A673 (cell line): ENCODE measurements at regions not wholly inside any gene's neighbourhood (a gene's known extent, or its start where the extent isn't known, plus 50 kb on each side); places are given as distances from the start of the nearest gene placed in this dataset.

Experiments
- BruUV-seq: library from RNA; stranded (reverse); fragments of 400-500 nt; replicated peaks from 2 replicates; lab custom pipeline; 2021; lab: Mats Ljungman, UMichigan
- CTCF ChIA-PET: fragments of 300-600 bp; sonication (Branson Sonifier 250); formaldehyde crosslinking; loops from one replicate; lab custom pipeline; 2022; ENCODE audit warnings: antibody characterized with exemption; lab: Charles Lee
- POLR2A ChIA-PET: fragments of 300-600 bp; sonication (Branson Sonifier 250); formaldehyde crosslinking; loops from one replicate; lab custom pipeline; 2022; ENCODE audit warnings: antibody characterized with exemption; ENCODE audit not compliant: low non-redundant PET; lab: Charles Lee
- DNase-seq: peaks from one replicate; pipeline ENCODE4 v3.0.0-alpha.2; 2015; ENCODE audit warnings: low spot score
- H3K27ac ChIP-seq: fragments of 200-600 bp; sonication (generic); 2 replicates; pipeline ENCODE4 v1.5.1; 2016; ENCODE audit warnings: mixed run types, low read depth, mild to moderate bottlenecking, mixed read lengths, antibody characterized with exemption, low read length; ENCODE audit not compliant: poor library complexity, severe bottlenecking
- H3K27me3 ChIP-seq: fragments of 200-600 bp; sonication (generic); replicated peaks from 2 replicates; pipeline ENCODE4 v1.6.1; 2017; ENCODE audit warnings: mixed run types, low read depth, mild to moderate bottlenecking, mixed read lengths, antibody characterized with exemption, low read length; ENCODE audit not compliant: insufficient read depth, poor library complexity
- H3K36me3 ChIP-seq: fragments of 200-600 bp; sonication (generic); 2 replicates; pipeline ENCODE4 v1.6.1; 2016; ENCODE audit warnings: mixed run types, mild to moderate bottlenecking, mixed read lengths, antibody characterized with exemption, low read length; ENCODE audit not compliant: insufficient read depth, poor library complexity, severe bottlenecking
- H3K4me1 ChIP-seq: fragments of 200-600 bp; sonication (generic); 2 replicates; pipeline ENCODE4 v1.6.1; 2017; ENCODE audit warnings: mixed run types, mild to moderate bottlenecking, mixed read lengths, antibody characterized with exemption, low read length; ENCODE audit not compliant: insufficient read depth, poor library complexity, severe bottlenecking
- H3K4me3 ChIP-seq: fragments of 200-600 bp; sonication (generic); 2 replicates; pipeline ENCODE4 v1.5.1; 2016; ENCODE audit warnings: low read depth, mixed run types, mild to moderate bottlenecking, mixed read lengths, low read length; ENCODE audit not compliant: poor library complexity, severe bottlenecking
- H3K9me3 ChIP-seq: fragments of 200-600 bp; sonication (generic); 2 replicates; pipeline ENCODE4 v1.6.1; 2016; ENCODE audit warnings: mixed run types, low read depth, mild to moderate bottlenecking, mixed read lengths, antibody characterized with exemption, low read length; ENCODE audit not compliant: poor library complexity, severe bottlenecking
- EZH2 ChIP-seq: fragments of 200-600 bp; sonication (generic); IDR thresholded peaks from 2 replicates; pipeline ENCODE4 v1.6.1; 2017; ENCODE audit warnings: borderline replicate concordance, low read depth, mild to moderate bottlenecking, mixed read lengths, antibody characterized with exemption, low read length; ENCODE audit not compliant: poor library complexity, severe bottlenecking
- intact Hi-C: fragments of 100-400 bp; cut with micrococcal nuclease; formaldehyde crosslinking; loops from one replicate; pipeline ENCODE4 v1.10.0; 2022; ENCODE audit not compliant: unreplicated experiment
- TF ChIP-seq, protein P1 (sequence below): fragments of 300-800, 200-600 bp; sonication (generic); conservative IDR thresholded peaks from 2 replicates; pipeline ENCODE4 v1.5.1; 2017; ENCODE audit warnings: low read depth, mild to moderate bottlenecking, antibody characterized with exemption, low read length, moderate library complexity, mixed read lengths

DNA sequence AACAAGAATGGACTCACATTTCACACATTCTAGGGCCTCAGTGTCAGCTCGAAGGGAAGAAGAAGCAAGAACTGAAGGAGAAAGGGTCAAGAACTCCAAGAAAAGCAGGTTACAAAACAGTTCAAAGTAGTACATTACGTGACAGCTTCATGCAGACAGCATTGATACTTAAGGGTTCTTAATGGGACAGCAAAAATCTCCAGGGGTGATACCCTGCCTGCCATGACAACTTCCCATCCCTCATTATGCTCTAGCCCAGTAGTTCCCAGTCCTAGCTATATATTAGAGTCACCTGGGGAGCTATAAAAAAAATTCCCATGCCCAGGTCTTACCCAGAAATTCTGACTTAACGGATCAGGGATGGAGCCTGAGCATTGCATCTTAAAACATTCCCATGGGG is 51.2 kb upstream of the PROX1 start:
- ChIA-PET CTCF (no interaction called here), POLR2A (no interaction called here)
- H3K9me3 ChIP-seq: no peaks in the 10 kb centered on the region
- BruUV-seq: no TSS peak
- H3K27ac ChIP-seq: no peak overlapping the region
- peaks cover 29% of the 10 kb centered on the region for H3K27me3 ChIP-seq
- no peaks in the 10 kb centered on the region for H3K4me1 ChIP-seq
- no peak overlapping the region for H3K4me3 ChIP-seq
- DNase-seq: no peak
- TF ChIP-seq EZH2: no peak
- TF ChIP-seq, protein P1, sequence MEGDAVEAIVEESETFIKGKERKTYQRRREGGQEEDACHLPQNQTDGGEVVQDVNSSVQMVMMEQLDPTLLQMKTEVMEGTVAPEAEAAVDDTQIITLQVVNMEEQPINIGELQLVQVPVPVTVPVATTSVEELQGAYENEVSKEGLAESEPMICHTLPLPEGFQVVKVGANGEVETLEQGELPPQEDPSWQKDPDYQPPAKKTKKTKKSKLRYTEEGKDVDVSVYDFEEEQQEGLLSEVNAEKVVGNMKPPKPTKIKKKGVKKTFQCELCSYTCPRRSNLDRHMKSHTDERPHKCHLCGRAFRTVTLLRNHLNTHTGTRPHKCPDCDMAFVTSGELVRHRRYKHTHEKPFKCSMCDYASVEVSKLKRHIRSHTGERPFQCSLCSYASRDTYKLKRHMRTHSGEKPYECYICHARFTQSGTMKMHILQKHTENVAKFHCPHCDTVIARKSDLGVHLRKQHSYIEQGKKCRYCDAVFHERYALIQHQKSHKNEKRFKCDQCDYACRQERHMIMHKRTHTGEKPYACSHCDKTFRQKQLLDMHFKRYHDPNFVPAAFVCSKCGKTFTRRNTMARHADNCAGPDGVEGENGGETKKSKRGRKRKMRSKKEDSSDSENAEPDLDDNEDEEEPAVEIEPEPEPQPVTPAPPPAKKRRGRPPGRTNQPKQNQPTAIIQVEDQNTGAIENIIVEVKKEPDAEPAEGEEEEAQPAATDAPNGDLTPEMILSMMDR: no peak
- intact Hi-C loops: no loop called here
- no peaks in the 10 kb centered on the region for H3K36me3 ChIP-seq
